ENCODE measurements at regions not wholly inside any gene's neighbourhood (a gene's known extent, or its start where the extent isn't known, plus 50 kb on each side); places are given as distances from the start of the nearest gene placed in this dataset.

- Histone ChIP-seq H3K27ac (replicated peaks) (no peak overlapping the region), H3K9me3 (replicated peaks) (no peaks in the 10 kb centered on the region), H3K4me3 (no peak overlapping the region), H3K36me3 (no peaks in the 10 kb centered on the region), H3K4me1 (no peaks in the 10 kb centered on the region), H3K27me3 (ENCODE audit: low read depth) (no peaks in the 10 kb centered on the region)
- intact Hi-C loops (cut with micrococcal nuclease): no loop called here
- DNase-seq: no peak
- TF ChIP-seq CTCF (IDR thresholded peaks at IDR 0.05; ENCODE audit: borderline replicate concordance): no peak
Observed at GRCh38 chr4:159829184-159829583, 726.3 kb downstream of the RAPGEF2 start.

GRCh38 chr4:159837071-159837470 is 734.2 kb downstream of the RAPGEF2 start:
- Histone ChIP-seq H3K9me3 (replicated peaks) (peaks cover 9% of the 10 kb centered on the region), H3K4me3 (no peak overlapping the region), H3K27ac (replicated peaks) (no peak overlapping the region), H3K36me3 (no peaks in the 10 kb centered on the region), H3K4me1 (no peaks in the 10 kb centered on the region), H3K27me3 (ENCODE audit: low read depth) (no peaks in the 10 kb centered on the region)
- DNase-seq: no peak
- intact Hi-C loops (cut with micrococcal nuclease): no loop called here
- TF ChIP-seq CTCF (IDR thresholded peaks at IDR 0.05; ENCODE audit: borderline replicate concordance): no peak

- Histone ChIP-seq H3K27me3 (ENCODE audit: low read depth) (no peaks in the 10 kb centered on the region), H3K4me1 (no peaks in the 10 kb centered on the region), H3K9me3 (replicated peaks) (no peaks in the 10 kb centered on the region), H3K27ac (replicated peaks) (no peak overlapping the region), H3K4me3 (no peak overlapping the region), H3K36me3 (no peaks in the 10 kb centered on the region)
- intact Hi-C loops (cut with micrococcal nuclease): no loop called here
- no peak for DNase-seq
- TF ChIP-seq CTCF (IDR thresholded peaks at IDR 0.05; ENCODE audit: borderline replicate concordance): no peak
Observed at GRCh38 chr4:159855731-159856130, 752.9 kb downstream of the RAPGEF2 start.

GRCh38 chr4:159856451-159856850 is 753.6 kb downstream of the RAPGEF2 start:
- no peaks in the 10 kb centered on the region for H3K36me3 ChIP-seq
- no peak overlapping the region for H3K4me3 ChIP-seq
- no peak overlapping the region for H3K27ac ChIP-seq (replicated peaks)
- no peak for TF ChIP-seq CTCF (IDR thresholded peaks at IDR 0.05; ENCODE audit: borderline replicate concordance)
- H3K4me1 ChIP-seq: no peaks in the 10 kb centered on the region
- no peak for DNase-seq
- H3K9me3 ChIP-seq (replicated peaks): no peaks in the 10 kb centered on the region
- H3K27me3 ChIP-seq (ENCODE audit: low read depth): no peaks in the 10 kb centered on the region
- intact Hi-C loops (cut with micrococcal nuclease): no loop called here

GRCh38 chr4:159859656-159860148 is 756.8 kb downstream of the RAPGEF2 start:
- Histone ChIP-seq H3K4me1 (no peaks in the 10 kb centered on the region), H3K27me3 (ENCODE audit: low read depth) (no peaks in the 10 kb centered on the region), H3K27ac (replicated peaks) (no peak overlapping the region), H3K36me3 (no peaks in the 10 kb centered on the region), H3K9me3 (replicated peaks) (no peaks in the 10 kb centered on the region), H3K4me3 (no peak overlapping the region)
- no peak for DNase-seq
- no peak for TF ChIP-seq CTCF (IDR thresholded peaks at IDR 0.05; ENCODE audit: borderline replicate concordance)
- intact Hi-C loops (cut with micrococcal nuclease): no loop called here

GRCh38 chr4:159860945-159861344 is 758.1 kb downstream of the RAPGEF2 start:
- H3K9me3 ChIP-seq (replicated peaks): no peaks in the 10 kb centered on the region
- H3K4me3 ChIP-seq: no peak overlapping the region
- no peaks in the 10 kb centered on the region for H3K27me3 ChIP-seq (ENCODE audit: low read depth)
- H3K4me1 ChIP-seq: no peaks in the 10 kb centered on the region
- TF ChIP-seq CTCF (IDR thresholded peaks at IDR 0.05; ENCODE audit: borderline replicate concordance): no peak
- DNase-seq: no peak
- intact Hi-C loops (cut with micrococcal nuclease): no loop called here
- H3K36me3 ChIP-seq: no peaks in the 10 kb centered on the region
- H3K27ac ChIP-seq (replicated peaks): no peak overlapping the region
